ENCODE measurements at regions not wholly inside any gene's neighbourhood (a gene's known extent, or its start where the extent isn't known, plus 50 kb on each side); places are given as distances from the start of the nearest gene placed in this dataset.

- Histone ChIP-seq H3K27ac (no peak overlapping the region), H3K36me3 (no peaks in the 10 kb centered on the region), H3K27me3 (no peaks in the 10 kb centered on the region), H3K4me3 (no peak overlapping the region), H3K9me3 (no peaks in the 10 kb centered on the region), H3K4me1 (no peaks in the 10 kb centered on the region)
- DNase-seq = no peak
- TF ChIP-seq, protein P1, sequence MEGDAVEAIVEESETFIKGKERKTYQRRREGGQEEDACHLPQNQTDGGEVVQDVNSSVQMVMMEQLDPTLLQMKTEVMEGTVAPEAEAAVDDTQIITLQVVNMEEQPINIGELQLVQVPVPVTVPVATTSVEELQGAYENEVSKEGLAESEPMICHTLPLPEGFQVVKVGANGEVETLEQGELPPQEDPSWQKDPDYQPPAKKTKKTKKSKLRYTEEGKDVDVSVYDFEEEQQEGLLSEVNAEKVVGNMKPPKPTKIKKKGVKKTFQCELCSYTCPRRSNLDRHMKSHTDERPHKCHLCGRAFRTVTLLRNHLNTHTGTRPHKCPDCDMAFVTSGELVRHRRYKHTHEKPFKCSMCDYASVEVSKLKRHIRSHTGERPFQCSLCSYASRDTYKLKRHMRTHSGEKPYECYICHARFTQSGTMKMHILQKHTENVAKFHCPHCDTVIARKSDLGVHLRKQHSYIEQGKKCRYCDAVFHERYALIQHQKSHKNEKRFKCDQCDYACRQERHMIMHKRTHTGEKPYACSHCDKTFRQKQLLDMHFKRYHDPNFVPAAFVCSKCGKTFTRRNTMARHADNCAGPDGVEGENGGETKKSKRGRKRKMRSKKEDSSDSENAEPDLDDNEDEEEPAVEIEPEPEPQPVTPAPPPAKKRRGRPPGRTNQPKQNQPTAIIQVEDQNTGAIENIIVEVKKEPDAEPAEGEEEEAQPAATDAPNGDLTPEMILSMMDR (IDR thresholded peaks at IDR 0.05) = no peak
- TF ChIP-seq POLR2A (IDR thresholded peaks at IDR 0.05) = no peak
These were observed 88.4 kb upstream of the CLNK start for GRCh38 chr4:10773010-10773409.

- TF ChIP-seq, protein P1 (IDR thresholded peaks at IDR 0.05) = no peak
- no peak for TF ChIP-seq POLR2A (IDR thresholded peaks at IDR 0.05)
- H3K4me3 ChIP-seq = no peak overlapping the region
- no peaks in the 10 kb centered on the region for H3K36me3 ChIP-seq
- no peaks in the 10 kb centered on the region for H3K27me3 ChIP-seq
- H3K9me3 ChIP-seq = no peaks in the 10 kb centered on the region
- no peak for DNase-seq
- no peak overlapping the region for H3K27ac ChIP-seq
- H3K4me1 ChIP-seq = no peaks in the 10 kb centered on the region
These were observed 80.8 kb upstream of the CLNK start for GRCh38 chr4:10765386-10765785.

DNA sequence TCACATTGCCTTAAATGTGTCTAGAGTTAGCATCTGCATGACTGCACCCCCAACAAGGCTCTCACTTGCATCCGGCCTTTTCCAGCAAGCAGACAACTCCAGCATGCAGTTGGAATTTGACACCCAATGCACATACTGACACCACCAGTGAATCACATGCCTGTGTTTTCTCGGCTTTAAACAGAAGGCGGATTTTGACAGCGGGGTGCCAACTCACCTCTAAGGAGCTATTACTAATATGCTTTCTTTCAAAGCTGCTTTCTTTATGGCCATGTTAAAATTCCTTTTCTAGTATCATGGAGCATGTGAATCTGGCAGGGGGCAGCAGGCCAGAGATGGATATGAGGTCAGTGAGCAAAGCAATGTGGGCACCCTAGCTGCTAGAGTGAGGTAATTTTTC, 78.0 kb upstream of the CLNK start:
- no peak for DNase-seq
- TF ChIP-seq, protein P1 (IDR thresholded peaks at IDR 0.05) = no peak
- TF ChIP-seq POLR2A (IDR thresholded peaks at IDR 0.05) = no peak
- no peaks in the 10 kb centered on the region for H3K4me1 ChIP-seq
- H3K4me3 ChIP-seq = no peak overlapping the region
- H3K27me3 ChIP-seq = no peaks in the 10 kb centered on the region
- no peaks in the 10 kb centered on the region for H3K36me3 ChIP-seq
- no peaks in the 10 kb centered on the region for H3K9me3 ChIP-seq
- H3K27ac ChIP-seq = no peak overlapping the region

GRCh38 chr4:10761903-10762302, 77.3 kb upstream of the CLNK start:
- no peak for DNase-seq
- no peak overlapping the region for H3K4me3 ChIP-seq
- no peaks in the 10 kb centered on the region for H3K9me3 ChIP-seq
- TF ChIP-seq POLR2A (IDR thresholded peaks at IDR 0.05) = no peak
- TF ChIP-seq, protein P1 (IDR thresholded peaks at IDR 0.05) = no peak
- no peaks in the 10 kb centered on the region for H3K36me3 ChIP-seq
- no peaks in the 10 kb centered on the region for H3K27me3 ChIP-seq
- no peak overlapping the region for H3K27ac ChIP-seq
- H3K4me1 ChIP-seq = no peaks in the 10 kb centered on the region

DNA sequence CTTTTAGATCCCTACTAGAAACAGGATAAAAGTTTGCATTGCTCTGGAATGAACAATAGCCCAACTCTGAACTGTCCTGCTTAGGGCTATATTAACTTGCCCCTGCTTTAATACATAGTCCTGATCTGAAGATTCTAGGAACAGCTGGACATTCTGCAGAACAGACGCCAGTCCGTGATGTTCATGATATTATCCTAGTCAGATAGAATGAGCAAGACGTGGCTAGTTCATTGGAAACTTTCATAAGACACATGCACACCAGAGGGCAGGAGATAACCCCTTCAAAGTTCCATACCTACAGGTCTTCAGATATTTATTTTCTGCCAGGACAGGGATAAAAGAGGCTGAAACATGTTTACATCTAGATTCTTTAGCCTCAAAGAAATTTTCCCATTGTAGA, 75.5 kb upstream of the CLNK start:
- no peaks in the 10 kb centered on the region for H3K4me1 ChIP-seq
- no peak overlapping the region for H3K4me3 ChIP-seq
- TF ChIP-seq POLR2A (IDR thresholded peaks at IDR 0.05) = no peak
- TF ChIP-seq, protein P1 (IDR thresholded peaks at IDR 0.05) = no peak
- H3K27ac ChIP-seq = no peak overlapping the region
- no peaks in the 10 kb centered on the region for H3K36me3 ChIP-seq
- no peak for DNase-seq
- H3K9me3 ChIP-seq = no peaks in the 10 kb centered on the region
- H3K27me3 ChIP-seq = no peaks in the 10 kb centered on the region

DNA sequence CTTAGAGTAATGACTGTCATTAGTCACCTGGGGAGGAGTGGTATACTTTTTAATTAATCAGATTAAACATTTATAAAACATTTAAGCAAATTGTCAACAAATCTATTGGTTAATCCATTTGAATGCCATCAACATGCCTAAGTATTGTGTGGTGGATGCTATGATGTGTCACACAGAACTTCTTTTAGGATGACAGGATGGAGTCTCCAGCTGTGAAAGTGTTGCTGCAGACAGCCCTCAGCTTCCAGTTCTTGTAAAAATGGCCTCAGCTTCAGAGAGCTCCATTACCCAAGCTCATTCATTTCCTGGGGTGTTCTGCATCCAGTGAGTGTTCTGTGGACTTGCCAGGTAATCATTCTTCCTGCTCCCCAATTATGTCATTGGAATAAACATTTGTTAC, 74.3 kb upstream of the CLNK start:
- no peak for DNase-seq
- no peaks in the 10 kb centered on the region for H3K9me3 ChIP-seq
- no peaks in the 10 kb centered on the region for H3K36me3 ChIP-seq
- H3K27me3 ChIP-seq = no peaks in the 10 kb centered on the region
- TF ChIP-seq, protein P1 (IDR thresholded peaks at IDR 0.05) = no peak
- TF ChIP-seq POLR2A (IDR thresholded peaks at IDR 0.05) = no peak
- H3K4me3 ChIP-seq = no peak overlapping the region
- H3K4me1 ChIP-seq = no peaks in the 10 kb centered on the region
- H3K27ac ChIP-seq = no peak overlapping the region
